Inflammatory macrophage (primary cell): ENCODE measurements at regions not wholly inside any gene's neighbourhood (a gene's known extent, or its start where the extent isn't known, plus 50 kb on each side); places are given as distances from the start of the nearest gene placed in this dataset.

ENCODE experiments used
- DNase-seq, 2 donors: peaks; one replicate each; pipeline ENCODE4 v3.0.0-alpha.2; 2020 to 2022

GRCh38 chr1:198472997-198473396 is 67.5 kb downstream of the ATP6V1G3 start:
- no peak for DNase-seq

GRCh38 chr1:198472119-198472518 is 68.4 kb downstream of the ATP6V1G3 start:
- no peak for DNase-seq

GRCh38 chr1:198467907-198468306 is 72.6 kb downstream of the ATP6V1G3 start:
- DNase-seq, result no peak

- no peak for DNase-seq
These were observed 73.1 kb downstream of the ATP6V1G3 start for GRCh38 chr1:198467342-198467741.

GRCh38 chr1:198465201-198466144 is 75.0 kb downstream of the ATP6V1G3 start:
- peak; percentile 41 to 65 for DNase-seq

- DNase-seq, result no peak
These were observed 76.8 kb downstream of the ATP6V1G3 start for GRCh38 chr1:198463709-198464108.

GRCh38 chr1:198462365-198463019 is 78.0 kb downstream of the ATP6V1G3 start:
- DNase-seq, result peak; percentile 84 to 88

- no peak for DNase-seq
These were observed 84.5 kb downstream of the ATP6V1G3 start for GRCh38 chr1:198455966-198456365.

GRCh38 chr1:198449727-198450433 is 90.6 kb downstream of the ATP6V1G3 start:
- DNase-seq, result no peak

GRCh38 chr1:198449261-198449660 is 91.2 kb downstream of the ATP6V1G3 start:
- DNase-seq, result no peak

- DNase-seq, result no peak
These were observed 93.0 kb downstream of the ATP6V1G3 start for GRCh38 chr1:198447468-198447867.

GRCh38 chr1:198445872-198446271 is 94.6 kb downstream of the ATP6V1G3 start:
- DNase-seq, result no peak

GRCh38 chr1:198444792-198445191 is 95.7 kb downstream of the ATP6V1G3 start:
- DNase-seq, result no peak

GRCh38 chr1:198443365-198444233 is 96.9 kb downstream of the ATP6V1G3 start:
- DNase-seq, result peak in 1 of 2 donors; percentile 20

GRCh38 chr1:198440842-198441241 is 99.6 kb downstream of the ATP6V1G3 start:
- DNase-seq, result no peak

GRCh38 chr1:198437332-198437731 is 103.1 kb downstream of the ATP6V1G3 start:
- no peak for DNase-seq

GRCh38 chr1:198436276-198436675 is 104.2 kb downstream of the ATP6V1G3 start:
- no peak for DNase-seq

- DNase-seq, result no peak
These were observed 105.4 kb downstream of the ATP6V1G3 start for GRCh38 chr1:198435056-198435455.

- DNase-seq, result no peak
These were observed 116.0 kb downstream of the ATP6V1G3 start for GRCh38 chr1:198424441-198424840.

- DNase-seq, result no peak
These were observed 116.8 kb downstream of the ATP6V1G3 start for GRCh38 chr1:198423673-198424072.

- no peak for DNase-seq
These were observed 123.4 kb downstream of the ATP6V1G3 start for GRCh38 chr1:198417039-198417438.

GRCh38 chr1:198416296-198416695 is 124.2 kb downstream of the ATP6V1G3 start:
- no peak for DNase-seq
